GM12878 (cell line): ENCODE measurements at regions not wholly inside any gene's neighbourhood (a gene's known extent, or its start where the extent isn't known, plus 50 kb on each side); places are given as distances from the start of the nearest gene placed in this dataset.

Source experiments
- CTCF ChIP-seq, 3 experiments: IDR thresholded peaks in 2 of 3; conservative IDR thresholded peaks in 1 of 3; 2 replicates each; pipeline ENCODE4 v1.5.1; 2011; ENCODE audit warnings: low read depth in 3 of 3, low read length in 3 of 3, mild to moderate bottlenecking in 3 of 3, control low read depth in 2 of 3, moderate library complexity in 2 of 3, inconsistent platforms in 1 of 3, mixed read lengths in 1 of 3; ENCODE audit not compliant: control insufficient read depth in 2 of 3, insufficient read depth in 1 of 3; ENCODE audit errors: extremely low read depth in 1 of 3
- EZH2 ChIP-seq: IDR thresholded peaks from 2 replicates; pipeline ENCODE4 v1.6.1; 2012; ENCODE audit warnings: low read depth, mild to moderate bottlenecking, control low read depth, inconsistent platforms, low read length, borderline replicate concordance; ENCODE audit not compliant: control insufficient read depth
- GABPA ChIP-seq: IDR thresholded peaks from 2 replicates; pipeline ENCODE4 v1.6.1; 2014; ENCODE audit warnings: antibody characterized with exemption, low read depth, mild to moderate bottlenecking, inconsistent platforms
- POLR2A ChIP-seq: IDR thresholded peaks from 2 replicates; pipeline ENCODE4 v1.6.1; 2011; ENCODE audit warnings: low read depth, mild to moderate bottlenecking, low read length
- POLR2AphosphoS5 ChIP-seq: IDR thresholded peaks from 2 replicates; pipeline ENCODE4 v1.6.1; 2011; ENCODE audit warnings: mild to moderate bottlenecking, low read length, inconsistent platforms
- ZNF687 ChIP-seq: fragments of 450-650 bp; IDR thresholded peaks from 2 replicates; pipeline ENCODE4 v1.6.1; 2017; ENCODE audit warnings: mild to moderate bottlenecking, moderate library complexity

- TF ChIP-seq CTCF (IDR thresholded peaks at IDR 0.05 in 2 of 3, conservative IDR thresholded peaks at IDR 0.05 in 1 of 3; ENCODE audit: control insufficient read depth in 2 of 3, extremely low read depth in 1 of 3, insufficient read depth in 1 of 3, low read depth in 3 of 3, low read length in 3 of 3) (no peak), POLR2A (no peak), POLR2AphosphoS5 (no peak), GABPA (no peak), ZNF687 (no peak), EZH2 (no peak)
Measured at GRCh38 chr14:101480022-101480746, 81.1 kb upstream of the DIO3 start.
